DND-41 (cell line): ENCODE measurements at regions not wholly inside any gene's neighbourhood (a gene's known extent, or its start where the extent isn't known, plus 50 kb on each side); places are given as distances from the start of the nearest gene placed in this dataset.

Experiments
- ATAC-seq: fragments of 200-7000 bp; cut with Tn5 transposase; 3 replicates; pipeline ENCODE4 v1.9.1; 2021; ENCODE audit warnings: low read depth; ENCODE audit not compliant: insufficient read depth
- DNase-seq: peaks from one replicate; pipeline ENCODE4 v3.0.0-alpha.2; 2020
- H2AFZ ChIP-seq: 2 replicates; pipeline ENCODE4 v1.6.0; 2012; ENCODE audit warnings: low read depth, low read length
- H3K27ac ChIP-seq: 2 replicates; pipeline ENCODE4 v1.5.1; 2012; ENCODE audit warnings: low read length, inconsistent platforms
- H3K27me3 ChIP-seq: fragments of 200-600 bp; sonication (generic); 2 replicates; pipeline ENCODE4 v1.6.0; 2012; ENCODE audit warnings: low read length, mild to moderate bottlenecking, inconsistent platforms; ENCODE audit not compliant: insufficient read depth, poor library complexity
- H3K36me3 ChIP-seq: 2 replicates; pipeline ENCODE4 v1.5.1; 2012; ENCODE audit warnings: low read length, inconsistent platforms; ENCODE audit not compliant: insufficient read depth
- H3K4me1 ChIP-seq: 2 replicates; pipeline ENCODE4 v1.5.1; 2012; ENCODE audit warnings: mild to moderate bottlenecking, low read length; ENCODE audit not compliant: insufficient read depth
- H3K4me2 ChIP-seq: 2 replicates; pipeline ENCODE4 v1.6.0; 2012; ENCODE audit warnings: mild to moderate bottlenecking, moderate library complexity, low read length, inconsistent platforms; ENCODE audit not compliant: insufficient read depth
- H3K4me3 ChIP-seq, 2 experiments: fragments of 200-600 bp in 1 of 2; shearing (Covaris generic) in 1 of 2; 2 replicates each; pipeline ENCODE4 v1.5.1; 2012 to 2016; ENCODE audit warnings: inconsistent platforms in 2 of 2, low read length in 2 of 2, mild to moderate bottlenecking in 2 of 2, low read depth in 1 of 2, moderate library complexity in 1 of 2
- H3K79me2 ChIP-seq: 2 replicates; pipeline ENCODE4 v1.6.0; 2012; ENCODE audit warnings: low read length, inconsistent platforms; ENCODE audit not compliant: insufficient read depth
- H3K9ac ChIP-seq: 2 replicates; pipeline ENCODE4 v1.6.0; 2012; ENCODE audit warnings: low read depth, mild to moderate bottlenecking, inconsistent platforms, low read length, moderate library complexity
- H3K9me3 ChIP-seq: 2 replicates; pipeline ENCODE4 v1.5.1; 2012; ENCODE audit warnings: low read length, moderate library complexity, mild to moderate bottlenecking, inconsistent platforms; ENCODE audit not compliant: insufficient read depth, severe bottlenecking
- H4K20me1 ChIP-seq: 2 replicates; pipeline ENCODE4 v1.6.0; 2012; ENCODE audit warnings: low read length; ENCODE audit not compliant: insufficient read depth
- CTCF ChIP-seq: IDR thresholded peaks from 2 replicates; pipeline ENCODE4 v1.5.1; 2012; ENCODE audit warnings: borderline replicate concordance, low read length, moderate library complexity, mild to moderate bottlenecking; ENCODE audit not compliant: poor library complexity, severe bottlenecking; ENCODE audit errors: extremely low read depth
- EZH2 ChIP-seq: IDR thresholded peaks from 3 replicates; pipeline ENCODE4 v1.6.1; 2012; ENCODE audit warnings: borderline replicate concordance, low read depth, mild to moderate bottlenecking, moderate library complexity, low read length, inconsistent platforms; ENCODE audit not compliant: severe bottlenecking

GRCh38 chr1:221098471-221099405 is 219.5 kb downstream of the HLX start:
- Histone ChIP-seq H4K20me1 (no peaks in the 10 kb centered on the region), H3K36me3 (no peaks in the 10 kb centered on the region), H2AFZ (no peak overlapping the region), H3K4me2 (no peak overlapping the region), H3K9me3 (no peaks in the 10 kb centered on the region), H3K9ac (no peak overlapping the region), H3K27me3 (no peaks in the 10 kb centered on the region), H3K4me1 (no peaks in the 10 kb centered on the region), H3K27ac (no peak overlapping the region), H3K4me3 (no peak overlapping the region), H3K79me2 (no peaks in the 10 kb centered on the region)
- no peak for TF ChIP-seq CTCF
- TF ChIP-seq EZH2: no peak
- no peak for ATAC-seq
- DNase-seq: no peak

- DNase-seq: no peak
- no peak overlapping the region for H3K4me2 ChIP-seq
Measured at GRCh38 chr1:221099747-221100595, 220.7 kb downstream of the HLX start.

GRCh38 chr1:221100611-221101010 is 221.4 kb downstream of the HLX start:
- Histone ChIP-seq H3K9ac (no peak overlapping the region), H3K27ac (no peak overlapping the region)
- no peak for DNase-seq

More at GRCh38 chr1:221099747-221100595, 220.7 kb downstream of the HLX start:
- Histone ChIP-seq H2AFZ (no peak overlapping the region), H3K9ac (no peak overlapping the region), H3K4me1 (no peaks in the 10 kb centered on the region), H3K27ac (no peak overlapping the region), H4K20me1 (no peaks in the 10 kb centered on the region), H3K9me3 (no peaks in the 10 kb centered on the region), H3K4me3 (no peak overlapping the region), H3K36me3 (no peaks in the 10 kb centered on the region), H3K27me3 (no peaks in the 10 kb centered on the region), H3K79me2 (no peaks in the 10 kb centered on the region)
- TF ChIP-seq CTCF (no peak), EZH2 (no peak)
- ATAC-seq: no peak

More at GRCh38 chr1:221100611-221101010, 221.4 kb downstream of the HLX start:
- no peak for ATAC-seq
- Histone ChIP-seq H3K27me3 (no peaks in the 10 kb centered on the region), H3K79me2 (no peaks in the 10 kb centered on the region), H2AFZ (no peak overlapping the region), H4K20me1 (no peaks in the 10 kb centered on the region), H3K9me3 (no peaks in the 10 kb centered on the region), H3K36me3 (no peaks in the 10 kb centered on the region), H3K4me2 (no peak overlapping the region), H3K4me1 (no peaks in the 10 kb centered on the region), H3K4me3 (no peak overlapping the region)
- TF ChIP-seq CTCF: no peak
- no peak for TF ChIP-seq EZH2
